B cell (primary cell): ENCODE measurements at regions not wholly inside any gene's neighbourhood (a gene's known extent, or its start where the extent isn't known, plus 50 kb on each side); places are given as distances from the start of the nearest gene placed in this dataset.

ENCODE experiments used
- CTCF ChIP-seq: fragments of 200-600 bp; IDR thresholded peaks from one replicate; pipeline ENCODE4 v1.8.0; 2022; ENCODE audit warnings: antibody characterized with exemption, mild to moderate bottlenecking
- EZH2 ChIP-seq: IDR thresholded peaks from 2 replicates; pipeline ENCODE4 v1.6.1; 2012; ENCODE audit warnings: borderline replicate concordance, low read depth, mild to moderate bottlenecking, moderate library complexity, low read length; ENCODE audit not compliant: insufficient read depth, poor library complexity, severe bottlenecking

GRCh38 chr1:208766832-208767231, 522.6 kb upstream of the PLXNA2 start:
- TF ChIP-seq EZH2 (no peak), CTCF (no peak)
